Retinal pigment epithelial cell (primary cell): ENCODE measurements at regions not wholly inside any gene's neighbourhood (a gene's known extent, or its start where the extent isn't known, plus 50 kb on each side); places are given as distances from the start of the nearest gene placed in this dataset.

Experiments used
- DNase-seq: peaks from one replicate; pipeline ENCODE4 v3.0.0-alpha.2; 2010; ENCODE audit warnings: low read depth
- H3K4me3 ChIP-seq: 2 replicates; pipeline ENCODE4 v1.5.1; 2011; ENCODE audit warnings: mild to moderate bottlenecking, low read length, control low read depth, moderate library complexity
- CTCF ChIP-seq: conservative IDR thresholded peaks from 2 replicates; pipeline ENCODE4 v1.5.1; 2011; ENCODE audit warnings: low read depth, low read length, control low read depth, inconsistent platforms

- no peak for TF ChIP-seq CTCF
- H3K4me3 ChIP-seq: no peak overlapping the region
- DNase-seq: no peak
Measured at GRCh38 chr2:10231551-10232085, 71.1 kb upstream of the HPCAL1 start.

- DNase-seq: no peak
- TF ChIP-seq CTCF: no peak
- H3K4me3 ChIP-seq: no peak overlapping the region
Measured at GRCh38 chr2:10232096-10232815, 70.4 kb upstream of the HPCAL1 start.

GRCh38 chr2:10233131-10234012 is 69.3 kb upstream of the HPCAL1 start:
- no peak overlapping the region for H3K4me3 ChIP-seq
- no peak for TF ChIP-seq CTCF
- DNase-seq: no peak

- DNase-seq: no peak
- no peak overlapping the region for H3K4me3 ChIP-seq
- TF ChIP-seq CTCF: no peak
Measured at GRCh38 chr2:10234013-10234306, 68.7 kb upstream of the HPCAL1 start.

- TF ChIP-seq CTCF: no peak
- H3K4me3 ChIP-seq: no peak overlapping the region
- no peak for DNase-seq
Measured at GRCh38 chr2:10234409-10235094, 68.2 kb upstream of the HPCAL1 start.

- no peak for DNase-seq
- no peak for TF ChIP-seq CTCF
- H3K4me3 ChIP-seq: no peak overlapping the region
Measured at GRCh38 chr2:10235099-10235908, 67.4 kb upstream of the HPCAL1 start.
